BLaER1 (cell line): ENCODE measurements at regions not wholly inside any gene's neighbourhood (a gene's known extent, or its start where the extent isn't known, plus 50 kb on each side); places are given as distances from the start of the nearest gene placed in this dataset.

Source experiments
- H3K27ac ChIP-seq: shearing (Covaris generic); formaldehyde crosslinking; 2 replicates; pipeline ENCODE4 v1.8.1; 2022
- H3K27me3 ChIP-seq: shearing (Covaris generic); formaldehyde crosslinking; 2 replicates; pipeline ENCODE4 v1.8.1; 2022
- H3K36me3 ChIP-seq: shearing (Covaris generic); formaldehyde crosslinking; 2 replicates; pipeline ENCODE4 v1.8.1; 2022
- H3K4me1 ChIP-seq: shearing (Covaris generic); formaldehyde crosslinking; 2 replicates; pipeline ENCODE4 v1.8.1; 2022
- H3K4me2 ChIP-seq: shearing (Covaris generic); formaldehyde crosslinking; 2 replicates; pipeline ENCODE4 v1.8.1; 2022
- H3K4me3 ChIP-seq: shearing (Covaris generic); formaldehyde crosslinking; 2 replicates; pipeline ENCODE4 v1.8.1; 2022
- H3K9ac ChIP-seq: shearing (Covaris generic); formaldehyde crosslinking; 2 replicates; pipeline ENCODE4 v1.8.1; 2022
- H3K9me3 ChIP-seq: shearing (Covaris generic); formaldehyde crosslinking; 2 replicates; pipeline ENCODE4 v1.8.1; 2022
- H4K20me1 ChIP-seq: shearing (Covaris generic); formaldehyde crosslinking; 2 replicates; pipeline ENCODE4 v1.8.1; 2022
- Cebpa-rat ChIP-seq: shearing (Covaris generic); IDR thresholded peaks from 2 replicates; pipeline ENCODE4 v1.8.1; 2022

DNA sequence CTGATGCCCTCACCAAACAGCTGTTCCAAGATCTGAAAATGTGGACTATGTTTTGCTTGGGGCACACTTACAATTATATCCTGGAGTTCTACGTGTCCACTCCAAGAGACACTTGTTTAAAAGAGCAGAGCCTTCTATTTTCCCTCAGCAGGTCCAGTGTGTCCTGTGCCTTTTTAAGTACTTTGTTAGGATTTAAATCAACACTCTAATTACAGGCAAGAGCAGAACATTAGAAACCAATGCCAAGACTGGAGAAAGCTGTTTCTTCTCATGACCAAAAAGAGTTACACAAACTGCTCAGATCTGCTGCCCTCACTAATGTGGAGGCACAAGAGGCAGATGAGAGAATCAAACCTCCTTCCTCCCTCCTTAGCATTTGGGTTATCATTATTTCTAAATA lies 452.9 kb downstream of the LMO4 start:
- no peak overlapping the region for H3K9ac ChIP-seq
- H3K4me2 ChIP-seq = no peak overlapping the region
- no peaks in the 10 kb centered on the region for H3K27me3 ChIP-seq
- no peak overlapping the region for H3K27ac ChIP-seq
- H3K4me3 ChIP-seq = no peak overlapping the region
- H3K4me1 ChIP-seq = no peaks in the 10 kb centered on the region
- no peaks in the 10 kb centered on the region for H4K20me1 ChIP-seq
- TF ChIP-seq Cebpa-rat = no peak
- H3K9me3 ChIP-seq = no peaks in the 10 kb centered on the region
- H3K36me3 ChIP-seq = no peaks in the 10 kb centered on the region

DNA sequence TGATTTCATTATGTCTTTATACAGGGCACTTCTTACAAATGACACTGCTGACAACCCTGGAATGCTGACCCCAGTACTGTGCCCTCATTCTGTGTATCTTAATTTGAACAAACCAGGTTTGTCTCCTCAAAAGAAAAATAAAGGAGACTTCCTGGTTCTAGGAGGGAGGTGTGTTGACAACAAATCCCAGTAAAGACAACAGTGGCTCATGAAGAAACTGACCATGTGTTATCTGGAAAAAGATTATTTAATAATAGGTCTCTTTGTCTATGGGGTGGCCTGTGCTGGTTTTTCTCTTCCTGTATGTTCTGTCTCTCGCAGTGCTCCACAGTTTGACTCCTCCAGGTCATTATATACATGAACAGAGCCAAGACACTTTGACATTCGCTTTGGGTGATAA lies 454.6 kb downstream of the LMO4 start:
- no peaks in the 10 kb centered on the region for H3K36me3 ChIP-seq

DNA sequence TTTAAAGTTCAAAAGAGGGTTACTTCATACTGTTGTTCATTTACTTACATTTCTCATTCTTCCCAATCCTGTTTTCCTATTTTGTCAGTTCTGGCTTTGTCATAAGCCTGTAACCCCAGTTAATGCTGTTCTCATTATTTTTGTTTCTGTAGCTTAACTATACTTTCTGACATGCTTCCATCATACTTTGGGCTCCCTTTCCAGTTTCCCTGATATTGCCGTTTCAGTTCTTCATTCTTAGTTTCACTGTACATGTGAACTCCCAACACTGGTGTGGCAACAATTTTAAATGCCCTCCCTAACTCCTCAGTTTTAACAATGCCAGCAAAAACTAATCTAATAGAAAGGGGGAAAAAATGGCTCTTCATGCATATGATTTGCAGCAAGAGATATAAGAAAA lies 456.7 kb downstream of the LMO4 start:
- H4K20me1 ChIP-seq = no peaks in the 10 kb centered on the region
- no peak overlapping the region for H3K9ac ChIP-seq
- TF ChIP-seq Cebpa-rat = no peak
- H3K4me1 ChIP-seq = no peaks in the 10 kb centered on the region
- no peak overlapping the region for H3K4me2 ChIP-seq
- H3K27ac ChIP-seq = no peak overlapping the region
- H3K27me3 ChIP-seq = no peaks in the 10 kb centered on the region
- no peaks in the 10 kb centered on the region for H3K9me3 ChIP-seq
- no peak overlapping the region for H3K4me3 ChIP-seq
- H3K36me3 ChIP-seq = no peaks in the 10 kb centered on the region

More for the DNA sequence above, 454.6 kb downstream of the LMO4 start:
- Histone ChIP-seq H3K4me2 (no peak overlapping the region), H3K27me3 (no peaks in the 10 kb centered on the region), H4K20me1 (no peaks in the 10 kb centered on the region), H3K4me3 (no peak overlapping the region), H3K4me1 (no peaks in the 10 kb centered on the region), H3K9ac (no peak overlapping the region), H3K9me3 (no peaks in the 10 kb centered on the region), H3K27ac (no peak overlapping the region)
- no peak for TF ChIP-seq Cebpa-rat

DNA sequence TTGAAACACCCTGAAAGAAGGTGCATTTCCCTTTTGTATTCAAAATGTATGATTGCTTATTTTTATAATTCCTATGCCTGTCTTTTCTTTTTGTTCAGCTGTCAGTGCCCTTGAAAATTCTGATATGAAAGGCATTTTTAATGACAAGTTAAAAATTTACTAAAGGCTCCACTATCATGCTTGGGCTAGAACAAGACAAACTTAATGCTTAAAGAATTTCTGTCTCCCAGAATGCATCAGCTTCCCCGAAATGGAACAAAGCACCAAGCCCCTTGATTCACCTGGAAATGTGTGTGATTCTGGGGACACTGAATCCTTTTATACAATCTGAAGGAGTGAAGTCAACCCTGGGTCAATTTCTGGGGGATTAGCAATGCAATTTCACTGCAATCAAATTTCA lies 457.5 kb downstream of the LMO4 start:
- no peak for TF ChIP-seq Cebpa-rat
- H3K9ac ChIP-seq = no peak overlapping the region
- no peak overlapping the region for H3K27ac ChIP-seq

DNA sequence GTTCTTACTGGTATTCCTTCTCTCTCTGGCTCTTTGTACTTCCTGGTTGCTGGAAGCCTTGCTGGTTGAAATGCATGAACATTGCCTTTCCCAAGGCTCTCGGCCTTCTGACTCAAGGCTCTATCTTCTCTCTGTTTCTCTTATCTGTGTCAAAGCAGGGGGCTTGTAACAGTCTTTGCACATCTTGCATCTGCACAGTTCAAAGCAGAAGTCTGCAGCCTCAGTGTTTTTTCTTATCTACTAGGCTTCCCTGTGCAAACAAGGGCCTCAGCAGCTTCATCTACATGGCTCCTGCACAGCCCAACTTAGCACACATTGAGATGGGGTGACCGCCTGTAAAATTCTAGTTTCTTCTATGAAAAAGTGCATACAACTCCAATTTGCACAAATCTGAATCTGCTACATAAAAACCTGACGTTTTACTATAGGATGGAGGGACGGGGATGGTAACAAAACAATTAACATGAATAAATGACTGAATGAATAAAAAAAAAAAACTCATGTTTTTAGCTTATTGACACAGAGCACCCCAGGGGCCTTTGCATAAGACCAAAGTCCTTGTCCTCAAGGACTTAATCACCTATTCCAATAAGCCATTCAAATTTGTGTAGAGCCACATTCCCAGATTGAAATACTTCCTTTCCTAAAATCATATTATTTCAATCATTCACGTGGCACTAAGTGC lies 458.3 kb downstream of the LMO4 start:
- Histone ChIP-seq H3K27me3 (no peaks in the 10 kb centered on the region), H3K4me1 (no peaks in the 10 kb centered on the region), H3K9me3 (no peaks in the 10 kb centered on the region), H4K20me1 (no peaks in the 10 kb centered on the region), H3K36me3 (no peaks in the 10 kb centered on the region), H3K27ac (no peak overlapping the region), H3K9ac (no peak overlapping the region), H3K4me2 (no peak overlapping the region), H3K4me3 (no peak overlapping the region)
- TF ChIP-seq Cebpa-rat = no peak

More for the DNA sequence above, 457.5 kb downstream of the LMO4 start:
- H3K27me3 ChIP-seq = no peaks in the 10 kb centered on the region
- no peaks in the 10 kb centered on the region for H4K20me1 ChIP-seq
- no peak overlapping the region for H3K4me2 ChIP-seq
- H3K9me3 ChIP-seq = no peaks in the 10 kb centered on the region
- H3K4me3 ChIP-seq = no peak overlapping the region
- H3K4me1 ChIP-seq = no peaks in the 10 kb centered on the region
- H3K36me3 ChIP-seq = no peaks in the 10 kb centered on the region

DNA sequence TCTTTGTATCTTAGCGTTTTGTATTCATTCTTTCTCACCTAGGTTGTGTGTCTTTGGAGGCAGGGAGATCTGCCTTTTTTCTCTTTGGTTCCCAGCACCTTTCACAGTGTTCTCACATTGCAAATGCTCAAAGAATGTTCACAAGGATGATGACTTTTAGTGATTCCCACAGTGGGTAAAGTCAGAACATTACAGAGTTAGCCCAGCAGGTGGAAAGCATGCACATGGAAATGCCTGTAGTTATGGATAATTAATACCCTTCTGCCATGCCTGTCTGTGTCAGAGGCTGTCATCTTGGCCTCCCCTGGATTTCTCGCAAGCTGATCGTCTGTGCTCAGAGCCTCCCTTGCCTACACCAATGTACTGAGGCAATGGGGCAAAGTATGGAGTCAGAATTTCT lies 458.9 kb downstream of the LMO4 start:
- no peak for TF ChIP-seq Cebpa-rat
- no peak overlapping the region for H3K4me3 ChIP-seq
- no peaks in the 10 kb centered on the region for H3K9me3 ChIP-seq
- H3K36me3 ChIP-seq = no peaks in the 10 kb centered on the region
- no peaks in the 10 kb centered on the region for H3K4me1 ChIP-seq
- H3K4me2 ChIP-seq = no peak overlapping the region
- H3K27ac ChIP-seq = no peak overlapping the region
- no peaks in the 10 kb centered on the region for H4K20me1 ChIP-seq
- H3K27me3 ChIP-seq = no peaks in the 10 kb centered on the region
- no peak overlapping the region for H3K9ac ChIP-seq

DNA sequence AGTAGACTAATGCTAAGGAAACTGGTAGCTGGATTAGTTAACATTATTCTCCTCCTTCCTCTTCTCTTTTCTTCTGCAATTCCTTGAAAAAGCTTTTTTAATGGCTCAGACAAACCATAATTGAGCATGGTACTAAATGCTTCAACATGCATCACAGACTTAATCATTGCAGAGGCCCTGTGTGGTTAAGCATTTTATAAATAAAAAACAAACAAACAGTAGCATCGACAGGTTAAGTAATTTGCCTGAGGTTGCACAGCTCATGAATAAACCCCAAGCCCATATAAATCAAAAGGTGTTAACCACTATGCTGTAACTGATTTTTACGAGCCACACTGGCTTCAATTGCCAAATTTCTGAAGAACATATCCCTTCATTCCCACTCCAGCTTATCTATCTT lies 462.1 kb downstream of the LMO4 start:
- Histone ChIP-seq H3K27ac (no peak overlapping the region), H3K4me3 (no peak overlapping the region), H3K27me3 (no peaks in the 10 kb centered on the region), H3K4me2 (no peak overlapping the region), H3K9me3 (no peaks in the 10 kb centered on the region), H3K4me1 (no peaks in the 10 kb centered on the region), H3K9ac (no peak overlapping the region), H4K20me1 (no peaks in the 10 kb centered on the region), H3K36me3 (no peaks in the 10 kb centered on the region)
- TF ChIP-seq Cebpa-rat = no peak

DNA sequence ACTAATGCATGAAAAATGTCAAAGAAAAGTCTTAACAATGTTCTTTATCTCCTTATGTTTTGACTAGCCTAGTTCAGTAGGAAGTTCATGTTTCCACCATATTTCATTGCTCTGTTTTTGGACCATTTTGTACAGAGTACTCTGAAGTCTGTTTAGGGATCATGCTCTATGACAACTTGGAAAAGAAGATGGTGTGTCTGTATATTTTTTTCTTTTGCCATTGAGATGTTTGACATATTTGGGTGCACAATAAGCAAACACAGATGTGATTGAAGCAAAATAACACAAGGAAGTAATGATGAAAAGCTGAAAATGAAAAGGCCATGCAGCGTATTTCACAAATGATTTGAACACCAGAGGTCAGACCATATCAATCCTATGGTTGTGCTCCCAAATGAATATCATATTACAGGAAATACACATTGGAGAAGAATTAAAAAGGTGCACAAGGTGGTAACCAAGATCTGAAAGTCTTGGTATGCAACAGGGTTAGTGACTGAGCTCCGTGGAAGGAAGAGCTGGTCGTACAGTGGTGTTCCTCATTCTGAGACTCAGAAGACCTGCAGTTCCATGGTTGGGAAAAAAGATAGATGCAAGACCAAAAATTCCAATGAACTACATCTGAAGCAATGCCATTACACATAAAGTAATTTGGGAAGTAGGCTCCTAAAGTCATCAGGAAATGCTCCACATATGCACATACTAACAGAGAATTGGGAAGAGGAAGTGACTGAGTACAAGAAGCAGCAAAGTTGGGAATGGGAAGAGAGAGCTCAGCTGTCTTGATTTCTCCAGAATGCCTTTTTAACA lies 463.5 kb downstream of the LMO4 start:
- Histone ChIP-seq H3K36me3 (no peaks in the 10 kb centered on the region), H4K20me1 (no peaks in the 10 kb centered on the region), H3K4me3 (no peak overlapping the region), H3K4me1 (no peaks in the 10 kb centered on the region), H3K27ac (no peak overlapping the region), H3K9me3 (no peaks in the 10 kb centered on the region), H3K9ac (no peak overlapping the region), H3K27me3 (no peaks in the 10 kb centered on the region), H3K4me2 (no peak overlapping the region)
- no peak for TF ChIP-seq Cebpa-rat

DNA sequence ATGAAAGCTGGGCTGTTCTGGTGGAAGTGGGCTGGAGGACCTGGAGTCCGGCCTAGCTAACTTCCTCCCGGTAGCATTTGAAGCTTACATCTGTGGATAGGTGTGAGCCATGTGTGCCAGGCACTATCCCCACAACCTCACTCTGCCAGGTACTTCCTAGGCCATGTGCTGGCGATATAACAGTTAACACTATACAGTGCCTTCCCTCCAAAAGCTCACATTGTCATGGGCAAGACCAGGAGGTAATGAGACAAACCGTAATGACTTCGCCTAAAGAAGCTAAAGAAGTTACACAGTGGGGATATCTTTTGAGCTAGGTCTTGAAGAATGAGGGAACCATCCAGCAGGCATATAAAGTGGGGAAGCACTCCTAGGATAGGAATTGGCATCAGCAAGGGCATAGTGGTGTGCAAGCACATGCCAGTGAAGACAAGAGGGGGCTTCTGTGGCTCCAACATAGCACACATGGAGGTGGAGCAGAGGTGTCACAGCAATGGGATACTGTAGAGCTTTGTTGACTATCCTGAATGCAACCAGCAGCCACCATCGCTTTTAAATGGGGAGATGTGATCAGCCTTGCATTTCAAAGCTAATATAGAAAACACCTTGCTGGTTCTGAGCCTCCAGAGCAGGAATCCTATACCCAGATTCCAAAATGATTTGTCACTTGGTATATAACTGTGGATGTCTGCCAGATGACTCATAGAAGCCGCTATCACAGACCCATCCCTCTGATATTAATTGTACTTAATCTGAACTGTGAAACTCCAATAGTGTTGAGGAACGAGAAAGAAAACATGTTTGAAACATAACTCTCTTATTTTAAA lies 466.3 kb downstream of the LMO4 start:
- H3K4me3 ChIP-seq = no peak overlapping the region
- no peaks in the 10 kb centered on the region for H3K27me3 ChIP-seq
- H3K4me1 ChIP-seq = no peaks in the 10 kb centered on the region
- no peak for TF ChIP-seq Cebpa-rat
- H3K27ac ChIP-seq = no peak overlapping the region
- H3K4me2 ChIP-seq = no peak overlapping the region
- H3K9me3 ChIP-seq = no peaks in the 10 kb centered on the region
- H3K9ac ChIP-seq = no peak overlapping the region
- no peaks in the 10 kb centered on the region for H4K20me1 ChIP-seq
- no peaks in the 10 kb centered on the region for H3K36me3 ChIP-seq
